SIG-M5 treated with dmso at 0.1 percent for 504 hours (cell line): ENCODE measurements at regions not wholly inside any gene's neighbourhood (a gene's known extent, or its start where the extent isn't known, plus 50 kb on each side); places are given as distances from the start of the nearest gene placed in this dataset.
"Not testable (repeated sequence)": the region's sequence is repeated elsewhere in the genome, so short reads cannot be mapped to it uniquely, and the experiment has no call there.

Experiments used
- DNase-seq: peaks from one replicate; lab custom pipeline; 2025; ENCODE audit not compliant: unreplicated experiment; lab: John Stamatoyannopoulos, UW

GRCh38 chr12:24530689-24531088 lies 418.2 kb downstream of the BCAT1 start:
- no peak for DNase-seq

- no peak for DNase-seq
Observed at GRCh38 chr12:24527102-24527501, 421.8 kb downstream of the BCAT1 start.

GRCh38 chr12:24522736-24523135 lies 426.2 kb downstream of the BCAT1 start:
- DNase-seq = no peak

- DNase-seq = no peak
Observed at GRCh38 chr12:24519759-24520158, 429.1 kb downstream of the BCAT1 start.

- DNase-seq = no peak
Observed at GRCh38 chr12:24517000-24517399, 431.9 kb downstream of the BCAT1 start.

GRCh38 chr12:24510581-24511125 lies 438.2 kb downstream of the BCAT1 start:
- no peak for DNase-seq

GRCh38 chr12:24507827-24508226 lies 441.1 kb downstream of the BCAT1 start:
- DNase-seq = no peak

- DNase-seq = no peak
Observed at GRCh38 chr12:24505366-24506015, 443.4 kb downstream of the BCAT1 start.

GRCh38 chr12:24503477-24503876 lies 445.4 kb downstream of the BCAT1 start:
- DNase-seq = not testable (repeated sequence)

GRCh38 chr12:24500831-24501230 lies 448.1 kb downstream of the BCAT1 start:
- DNase-seq = no peak

- DNase-seq = no peak
Observed at GRCh38 chr12:24500421-24500820, 448.5 kb downstream of the BCAT1 start.

- DNase-seq = no peak
Observed at GRCh38 chr12:24499151-24500146, 449.5 kb downstream of the BCAT1 start.

- DNase-seq = no peak
Observed at GRCh38 chr12:24496755-24497154, 452.1 kb downstream of the BCAT1 start.

GRCh38 chr12:24494401-24494800 lies 454.5 kb downstream of the BCAT1 start:
- DNase-seq = no peak

- no peak for DNase-seq
Observed at GRCh38 chr12:24491968-24492367, 456.9 kb downstream of the BCAT1 start.

- DNase-seq = no peak
Observed at GRCh38 chr12:24489939-24490338, 459.0 kb downstream of the BCAT1 start.

- no peak for DNase-seq
Observed at GRCh38 chr12:24488906-24489619, 459.8 kb downstream of the BCAT1 start.

GRCh38 chr12:24488091-24488596 lies 460.8 kb downstream of the BCAT1 start:
- DNase-seq = no peak

- DNase-seq = no peak
Observed at GRCh38 chr12:24487606-24488005, 461.3 kb downstream of the BCAT1 start.

- no peak for DNase-seq
Observed at GRCh38 chr12:24483732-24484131, 465.2 kb downstream of the BCAT1 start.
